Glutamatergic neuron (in vitro differentiated cells): ENCODE measurements at regions not wholly inside any gene's neighbourhood (a gene's known extent, or its start where the extent isn't known, plus 50 kb on each side); places are given as distances from the start of the nearest gene placed in this dataset.
A peak's percentile ranks its signal among the peaks of the same experiment; 100 is the strongest.

Experiments
- DNase-seq: peaks from one replicate; pipeline ENCODE4 v3.0.0; 2022
- H3K27ac Mint-ChIP-seq: one replicate; pipeline ENCODE4 v1.8.0; 2020; ENCODE audit warnings: mild to moderate bottlenecking, mixed read lengths, inconsistent platforms; ENCODE audit not compliant: unreplicated experiment
- H3K27me3 Mint-ChIP-seq: one replicate; pipeline ENCODE4 v1.8.0; 2020; ENCODE audit warnings: mild to moderate bottlenecking, moderate library complexity, mixed read lengths, inconsistent platforms; ENCODE audit not compliant: unreplicated experiment
- H3K36me3 Mint-ChIP-seq: one replicate; pipeline ENCODE4 v1.8.0; 2020; ENCODE audit warnings: mild to moderate bottlenecking, mixed read lengths, inconsistent platforms; ENCODE audit not compliant: unreplicated experiment
- H3K4me1 Mint-ChIP-seq: one replicate; pipeline ENCODE4 v1.8.0; 2020; ENCODE audit warnings: mild to moderate bottlenecking, low read depth, mixed read lengths, inconsistent platforms; ENCODE audit not compliant: unreplicated experiment
- H3K4me3 Mint-ChIP-seq: one replicate; pipeline ENCODE4 v1.8.0; 2020; ENCODE audit warnings: mild to moderate bottlenecking, mixed read lengths, inconsistent platforms; ENCODE audit not compliant: unreplicated experiment
- H3K9me3 Mint-ChIP-seq: one replicate; pipeline ENCODE4 v1.8.0; 2020; ENCODE audit warnings: mild to moderate bottlenecking, moderate library complexity, mixed read lengths, inconsistent platforms; ENCODE audit not compliant: unreplicated experiment
- CTCF ChIP-seq: fragments of 200-600 bp; sonication (generic); IDR thresholded peaks from one replicate; pipeline ENCODE4 v1.5.0; 2021; ENCODE audit not compliant: partially characterized antibody, unreplicated experiment

- no peak for TF ChIP-seq CTCF
- Mint-ChIP-seq H3K36me3 (no peaks in the 10 kb centered on the region), H3K4me3 (peak overlapping the region; percentile 63), H3K4me1 (peaks cover 49% of the 10 kb centered on the region), H3K27me3 (peaks cover 26% of the 10 kb centered on the region), H3K27ac (peak overlapping the region; percentile 100), H3K9me3 (peaks cover 24% of the 10 kb centered on the region)
- peak; percentile 29 for DNase-seq
Measured at GRCh38 chr1:36565576-36566501, 83.1 kb upstream of the CSF3R start.

GRCh38 chr1:36562181-36562685, 79.5 kb upstream of the CSF3R start:
- DNase-seq, result peak; percentile 6
- H3K27me3 Mint-ChIP-seq, result peaks cover 9% of the 10 kb centered on the region

GRCh38 chr1:36561361-36561724, 78.6 kb upstream of the CSF3R start:
- H3K4me3 Mint-ChIP-seq, result no peak overlapping the region
- H3K27me3 Mint-ChIP-seq, result peaks cover 9% of the 10 kb centered on the region
- H3K9me3 Mint-ChIP-seq, result peaks cover 7% of the 10 kb centered on the region
- peak overlapping the region; percentile 59 for H3K27ac Mint-ChIP-seq
- H3K36me3 Mint-ChIP-seq, result no peaks in the 10 kb centered on the region
- DNase-seq, result peak; percentile 12
- H3K4me1 Mint-ChIP-seq, result peaks cover 33% of the 10 kb centered on the region
- TF ChIP-seq CTCF, result no peak

More at GRCh38 chr1:36562181-36562685, 79.5 kb upstream of the CSF3R start:
- Mint-ChIP-seq H3K4me3 (no peak overlapping the region), H3K4me1 (peaks cover 41% of the 10 kb centered on the region), H3K27ac (no peak overlapping the region), H3K36me3 (no peaks in the 10 kb centered on the region), H3K9me3 (peaks cover 10% of the 10 kb centered on the region)
- TF ChIP-seq CTCF, result no peak

GRCh38 chr1:36560621-36561360, 78.1 kb upstream of the CSF3R start:
- peaks cover 29% of the 10 kb centered on the region for H3K4me1 Mint-ChIP-seq
- no peak overlapping the region for H3K4me3 Mint-ChIP-seq
- H3K27me3 Mint-ChIP-seq, result peaks cover 6% of the 10 kb centered on the region
- no peak for TF ChIP-seq CTCF
- peak; percentile 11 for DNase-seq
- peaks cover 7% of the 10 kb centered on the region for H3K9me3 Mint-ChIP-seq
- H3K36me3 Mint-ChIP-seq, result no peaks in the 10 kb centered on the region
- no peak overlapping the region for H3K27ac Mint-ChIP-seq
